ENCODE measurements at regions not wholly inside any gene's neighbourhood (a gene's known extent, or its start where the extent isn't known, plus 50 kb on each side); places are given as distances from the start of the nearest gene placed in this dataset.

GRCh38 chr11:95675585-95675984 is 114.0 kb downstream of the FAM76B start:
- TF ChIP-seq CTCF (IDR thresholded peaks at IDR 0.05) (no peak), FOSL2 (IDR thresholded peaks at IDR 0.05; ENCODE audit: borderline replicate concordance, low read depth) (no peak)
